Stimulated activated CD8-positive, alpha-beta memory T cell treated with anti-CD3 and anti-CD28 coated beads, Interleukin-4, amount 100 ng/mL, for 4 hours (primary cell): ENCODE measurements at regions not wholly inside any gene's neighbourhood (a gene's known extent, or its start where the extent isn't known, plus 50 kb on each side); places are given as distances from the start of the nearest gene placed in this dataset.
"Not testable (repeated sequence)": the region's sequence is repeated elsewhere in the genome, so short reads cannot be mapped to it uniquely, and the experiment has no call there.

Experiments used
- DNase-seq, 2 donors: peaks; one replicate each; pipeline ENCODE4 v3.0.0-alpha.2; 2020; ENCODE audit warnings: low read depth in 2 of 2, low spot score in 1 of 2

GRCh38 chr9:75456698-75457097 lies 368.4 kb downstream of the OSTF1 start:
- DNase-seq: no peak

DNA sequence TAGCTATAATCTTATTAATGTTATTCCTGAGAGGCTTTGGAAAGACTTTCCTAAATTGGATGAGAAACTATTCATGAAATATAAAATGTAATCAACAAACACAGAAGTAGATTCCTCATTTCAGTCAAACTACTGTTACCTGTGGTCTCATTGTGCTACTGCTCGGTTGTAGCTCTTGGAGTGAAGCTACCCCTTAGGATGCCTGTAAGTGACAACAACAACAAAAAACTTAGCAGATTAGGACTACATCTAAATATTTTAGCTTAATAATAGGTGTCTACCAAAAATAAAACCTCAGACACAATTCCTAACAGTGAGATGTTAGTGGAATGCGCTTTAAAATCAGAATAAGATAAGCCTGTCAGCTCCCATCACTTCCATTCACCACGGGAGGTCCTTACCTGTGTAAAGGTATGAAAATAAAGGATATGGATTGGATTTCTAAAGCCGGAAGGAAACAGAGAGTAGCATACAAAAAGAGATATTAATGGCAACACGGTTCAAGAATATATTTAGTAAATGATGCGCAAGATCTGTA lies 369.2 kb downstream of the OSTF1 start:
- no peak for DNase-seq

DNA sequence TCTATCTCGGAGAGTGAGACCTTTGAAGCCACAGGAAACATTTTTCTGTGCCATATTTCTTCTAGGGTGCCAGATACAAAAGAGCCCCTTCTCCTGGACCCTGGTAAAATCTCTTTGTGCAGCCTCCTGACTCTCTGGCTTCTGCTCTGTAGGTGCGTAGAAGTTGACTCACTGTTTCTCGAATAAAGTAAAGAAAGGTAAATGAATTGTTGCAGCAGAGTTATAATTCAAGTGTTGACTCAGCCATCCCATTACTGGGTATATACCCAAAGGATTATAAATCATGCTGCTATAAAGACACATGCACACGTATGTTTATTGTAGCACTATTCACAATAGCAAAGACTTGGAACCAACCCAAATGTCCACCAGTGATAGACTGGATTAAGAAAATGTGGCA lies 371.0 kb downstream of the OSTF1 start:
- DNase-seq: not testable (repeated sequence)

DNA sequence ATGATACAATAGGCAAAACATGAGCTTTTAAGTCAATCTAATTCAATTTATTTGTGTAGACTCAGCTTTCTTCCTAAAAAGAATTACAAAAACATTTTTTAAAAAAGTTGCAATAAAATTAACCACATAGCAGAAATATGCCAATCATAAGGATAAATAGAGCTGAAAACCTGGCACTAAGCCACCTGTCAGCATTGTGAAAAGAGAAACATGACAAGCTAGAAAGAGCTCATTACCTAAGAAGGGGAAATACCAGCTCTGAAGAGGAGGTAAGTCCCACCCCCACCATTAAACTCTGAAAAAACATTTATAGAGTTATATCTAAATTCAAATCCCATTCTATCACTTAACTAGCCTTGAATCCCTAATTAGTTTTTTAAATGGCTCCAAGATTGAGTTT lies 372.9 kb downstream of the OSTF1 start:
- DNase-seq: no peak

DNA sequence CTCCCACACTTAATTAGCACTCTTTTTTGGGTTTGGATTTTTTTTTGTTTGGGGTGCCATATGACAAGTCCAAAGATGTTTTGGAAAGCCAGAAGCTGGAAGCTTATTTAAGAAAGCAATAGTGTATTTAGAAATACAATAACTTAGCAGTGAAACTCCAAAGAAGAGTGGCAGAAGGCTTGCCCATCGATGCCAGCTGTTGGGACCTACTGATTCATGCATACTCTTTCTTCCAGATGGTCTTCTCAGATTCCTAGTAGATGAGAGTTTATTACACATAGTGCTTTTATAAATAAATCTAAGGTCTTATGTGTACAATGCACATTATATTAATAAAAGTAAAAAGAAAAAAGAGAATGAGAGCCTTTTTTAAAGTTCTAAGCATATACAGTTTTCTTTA lies 374.6 kb downstream of the OSTF1 start:
- no peak for DNase-seq

GRCh38 chr9:75463871-75464270 lies 375.6 kb downstream of the OSTF1 start:
- DNase-seq: no peak

GRCh38 chr9:75464726-75465125 lies 376.4 kb downstream of the OSTF1 start:
- no peak for DNase-seq

DNA sequence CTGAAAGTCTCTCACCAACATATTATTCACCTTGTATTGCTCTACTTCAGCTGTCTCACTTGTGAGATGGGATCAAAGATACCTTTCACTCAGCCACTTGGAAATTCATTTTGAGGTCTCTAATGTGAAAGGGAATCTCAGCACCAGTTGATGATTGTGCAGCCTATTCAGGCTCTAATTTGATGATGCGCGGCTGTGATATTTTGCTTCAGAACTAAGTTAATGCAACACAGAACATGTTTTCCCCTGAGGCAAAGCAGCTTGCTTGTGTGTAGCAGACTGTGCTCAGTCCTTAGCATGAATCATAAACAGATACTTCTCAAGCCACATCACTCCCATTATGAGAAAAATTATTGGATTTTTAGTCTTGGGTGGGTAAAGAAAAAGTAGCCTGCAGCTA lies 378.8 kb downstream of the OSTF1 start:
- no peak for DNase-seq

DNA sequence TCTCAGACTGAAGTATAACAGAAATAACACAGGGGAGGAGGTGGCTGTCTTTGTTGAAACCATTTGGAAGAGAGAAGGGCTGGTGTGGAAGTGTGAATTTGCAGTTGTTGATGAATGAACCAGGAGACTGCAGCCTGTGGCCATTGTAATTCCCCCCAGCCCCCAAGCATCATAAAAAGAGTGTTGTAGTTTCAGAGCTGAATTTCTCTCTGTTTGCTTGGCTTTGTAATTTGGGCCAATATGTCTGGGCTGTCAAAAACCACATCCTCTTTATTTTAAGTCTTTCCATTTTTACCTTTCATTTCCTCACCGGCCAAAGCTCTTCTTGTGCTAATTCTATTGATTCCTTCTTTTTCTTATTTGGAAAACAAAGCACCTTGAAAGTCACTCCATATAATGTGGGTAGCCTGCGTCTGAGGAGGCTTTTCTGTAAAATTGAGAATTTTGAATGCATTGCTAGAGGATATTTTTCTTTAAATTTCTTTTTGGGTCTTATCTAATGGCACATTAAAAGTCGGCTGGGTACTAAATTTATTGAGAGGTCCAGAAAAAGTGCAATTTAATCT lies 383.3 kb downstream of the OSTF1 start:
- no peak for DNase-seq

DNA sequence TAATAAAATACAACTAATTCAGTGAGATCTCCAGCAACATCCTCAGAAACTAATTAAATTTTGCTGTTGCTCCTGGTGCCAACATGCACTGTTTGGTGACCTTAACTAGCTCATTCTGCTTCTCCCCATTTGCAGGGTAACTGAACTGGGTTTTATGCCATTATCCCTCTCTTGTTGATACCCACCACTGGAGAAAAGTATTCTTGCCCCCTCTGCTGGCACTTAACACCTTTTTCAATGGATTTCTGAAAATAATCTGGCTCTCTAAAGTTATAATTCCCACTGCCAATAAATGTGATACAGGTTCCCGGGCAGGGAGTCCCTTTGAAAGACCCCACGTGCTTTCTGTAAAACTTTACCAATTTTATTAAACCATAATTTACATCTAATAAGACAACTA lies 394.3 kb downstream of the OSTF1 start:
- DNase-seq: no peak

DNA sequence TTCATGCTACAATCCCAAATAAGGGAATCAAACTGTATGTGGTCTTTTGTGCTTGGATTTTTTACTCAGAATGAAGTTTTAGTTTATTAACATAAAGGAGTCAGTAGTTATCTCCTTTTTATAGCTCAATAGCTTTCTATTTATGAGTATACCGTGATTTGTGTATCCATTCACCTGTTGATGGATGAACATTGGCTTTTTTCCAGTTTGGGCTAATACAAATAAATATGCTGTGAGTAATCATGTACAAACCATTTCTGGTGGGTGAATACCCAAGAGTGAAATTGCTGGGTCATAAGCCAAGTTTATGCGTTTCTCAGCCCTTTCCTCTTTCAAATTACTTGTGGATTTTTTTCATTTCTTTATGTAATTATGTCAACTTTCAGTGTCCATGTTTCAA lies 395.3 kb downstream of the OSTF1 start:
- DNase-seq: no peak

DNA sequence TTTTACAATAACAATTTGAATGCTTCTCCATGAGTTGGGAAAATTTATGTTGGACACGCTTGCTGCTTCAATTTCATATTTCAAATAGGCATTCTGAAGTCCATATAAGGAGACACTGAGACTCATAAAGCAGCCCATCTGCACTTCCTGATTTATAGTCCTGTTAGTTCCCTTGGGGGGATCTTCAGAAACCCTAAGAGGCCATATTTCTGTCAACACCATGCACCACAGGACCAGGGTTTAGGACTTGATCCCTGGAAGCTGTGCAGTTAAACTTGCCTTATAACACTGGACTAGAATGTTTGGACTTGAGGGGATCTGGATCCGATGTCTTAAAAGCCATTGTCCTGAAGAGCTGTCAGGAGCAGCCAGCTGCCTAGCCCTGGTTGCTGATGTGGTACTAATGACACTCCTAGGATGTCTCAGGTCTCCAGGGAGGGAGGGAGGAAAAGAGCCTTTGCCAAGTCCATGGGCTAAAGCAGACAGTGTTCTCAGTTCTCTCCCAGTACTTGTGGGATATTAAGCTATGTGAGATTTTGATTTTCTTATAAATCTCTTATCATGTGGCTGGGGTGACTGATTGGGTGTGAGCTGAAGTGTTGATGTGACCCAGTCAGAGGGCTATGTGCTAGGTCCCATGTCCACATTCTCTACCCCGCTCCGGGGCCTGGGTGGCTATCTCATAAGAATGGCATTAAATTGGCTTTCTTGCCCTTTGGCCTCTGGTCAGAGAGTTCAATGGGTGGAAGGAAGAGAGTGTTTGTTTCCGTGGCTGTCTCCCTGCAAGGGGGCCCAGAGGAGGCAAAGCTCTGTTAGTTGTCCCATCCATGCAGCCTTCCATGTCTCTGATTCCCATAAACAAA lies 399.8 kb downstream of the OSTF1 start:
- no peak for DNase-seq

- no peak for DNase-seq
These were observed 400.4 kb downstream of the OSTF1 start for GRCh38 chr9:75488719-75489110.

DNA sequence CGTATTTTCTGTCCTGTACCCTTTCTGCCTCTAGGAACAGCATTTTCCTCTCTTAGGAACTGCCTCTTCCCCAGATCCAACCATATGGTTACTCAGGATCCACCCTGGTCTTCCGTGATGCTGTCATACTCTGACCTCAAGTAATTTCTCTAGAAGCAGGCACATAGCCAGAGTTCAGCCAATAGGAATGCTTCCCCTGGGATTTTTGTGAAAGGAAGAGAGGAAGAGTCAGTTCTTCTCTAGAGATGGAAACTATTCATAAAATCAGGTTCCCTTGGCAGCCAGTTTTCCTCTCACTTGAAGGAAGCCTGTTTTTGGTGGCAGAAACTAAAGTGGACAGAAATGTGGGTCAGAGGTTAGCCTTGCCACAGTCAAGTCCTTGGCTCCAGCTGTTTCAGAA lies 400.1 kb upstream of the PCSK5 start:
- DNase-seq: no peak

DNA sequence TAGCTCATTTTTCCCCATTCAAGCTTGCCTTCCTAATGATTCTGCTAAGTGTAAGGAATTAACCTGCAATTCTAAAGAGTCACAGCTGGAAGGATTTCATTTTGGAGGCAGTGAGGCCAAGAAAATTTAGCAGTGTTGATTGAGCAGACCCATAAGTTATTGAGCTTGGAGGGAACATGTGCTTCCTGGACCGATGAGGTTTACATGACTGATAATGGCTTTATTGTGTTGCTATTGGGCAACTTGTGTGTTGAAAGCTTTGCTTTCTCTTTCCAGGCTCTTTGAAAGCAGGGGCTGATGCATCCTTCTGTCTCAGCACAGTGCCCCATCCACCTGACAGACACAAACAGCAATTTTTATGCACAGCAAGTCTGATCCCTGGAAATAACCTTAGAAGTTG lies 398.9 kb upstream of the PCSK5 start:
- DNase-seq: no peak

DNA sequence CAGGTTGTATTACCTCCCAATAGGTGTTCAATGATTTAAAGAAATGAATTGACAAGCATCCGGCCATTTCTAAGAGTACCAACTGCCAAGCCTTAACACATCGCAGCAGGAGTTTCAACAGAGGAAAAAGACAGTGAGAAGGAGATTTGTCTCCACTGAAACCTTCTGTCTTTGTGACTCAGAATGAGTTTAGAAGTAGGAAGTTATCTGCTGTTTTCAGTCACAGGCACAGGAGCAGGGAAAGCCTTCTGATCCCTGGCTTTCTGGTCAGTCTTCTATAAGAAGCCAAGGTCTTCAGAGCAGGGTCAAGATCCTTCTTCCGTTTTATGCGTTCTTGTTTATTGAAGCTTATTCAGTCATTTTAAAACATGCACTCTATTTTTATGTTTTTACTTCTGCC lies 390.7 kb upstream of the PCSK5 start:
- DNase-seq: no peak

DNA sequence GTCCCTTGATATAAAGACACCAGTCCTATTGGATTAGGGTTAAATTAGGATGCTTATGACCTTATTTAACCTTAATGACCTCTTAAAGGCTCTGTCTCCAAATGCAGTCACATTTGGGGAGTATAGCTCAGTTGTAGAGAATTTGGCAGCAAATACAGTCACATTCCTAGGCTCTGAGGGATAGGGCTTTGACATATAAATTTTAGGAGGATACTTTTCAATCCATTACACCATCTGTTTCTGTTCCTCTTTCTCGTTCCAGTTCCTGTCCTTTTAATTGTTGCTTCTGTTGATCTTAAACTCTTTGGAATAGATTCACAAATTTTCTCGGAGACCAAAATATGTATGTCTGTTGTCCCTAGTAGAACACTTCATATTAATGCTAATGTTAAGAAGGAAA lies 390.0 kb upstream of the PCSK5 start:
- DNase-seq: no peak

DNA sequence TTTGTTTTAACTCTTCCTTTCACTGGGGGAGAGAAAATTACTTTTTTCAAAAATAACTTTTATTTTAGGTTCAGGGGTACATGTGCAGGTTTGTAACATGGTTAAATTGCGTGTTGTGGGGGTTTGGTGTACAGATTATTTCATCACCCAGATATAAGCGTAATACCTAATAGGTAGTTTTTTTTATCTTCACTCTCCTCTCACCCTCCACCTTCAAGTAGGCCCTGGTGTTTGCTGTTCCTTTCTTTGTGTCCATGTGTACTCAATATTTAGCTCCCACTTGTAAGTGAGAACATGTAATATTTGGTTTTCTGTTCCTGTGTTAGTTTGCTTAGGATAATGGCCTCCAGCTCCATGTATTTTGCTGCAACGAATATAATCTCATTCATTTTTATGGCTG lies 389.5 kb upstream of the PCSK5 start:
- not testable (repeated sequence) for DNase-seq

DNA sequence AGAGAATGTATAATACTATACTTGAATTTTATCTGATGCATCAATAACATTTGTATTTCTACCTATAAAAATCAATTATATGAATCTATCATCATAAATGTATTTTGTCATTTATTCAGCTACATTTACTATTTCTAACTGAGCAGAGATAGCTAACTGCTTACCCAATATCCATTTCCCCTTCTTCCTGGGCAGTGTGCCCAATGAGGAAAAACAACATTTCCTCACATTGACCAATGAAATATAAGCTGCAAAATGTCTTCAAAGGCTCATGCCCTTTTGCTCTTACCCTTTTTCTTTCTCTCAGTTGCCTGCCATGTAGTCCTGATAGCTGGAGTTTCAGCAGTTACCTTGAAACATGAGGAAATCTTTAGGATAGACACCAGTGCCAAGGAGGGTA lies 385.8 kb upstream of the PCSK5 start:
- DNase-seq: no peak

DNA sequence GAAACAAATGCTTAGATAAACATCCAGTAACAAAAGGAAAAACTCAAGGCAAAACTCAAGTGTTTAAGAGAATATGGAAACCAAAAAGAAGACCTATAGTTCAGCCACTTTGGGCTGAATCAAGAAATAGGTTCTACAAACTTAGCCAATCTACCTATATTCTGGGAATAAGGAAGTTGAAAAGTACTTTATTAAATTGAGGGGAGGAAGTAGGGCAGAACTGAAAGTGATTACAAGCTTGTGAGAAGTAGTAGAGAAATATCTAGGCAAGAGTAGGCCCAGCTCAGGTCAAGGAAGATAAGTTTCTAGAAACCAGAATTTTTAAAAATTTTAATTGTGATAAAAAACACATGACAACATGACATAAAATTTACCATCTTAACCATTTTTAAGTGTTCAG lies 384.8 kb upstream of the PCSK5 start:
- DNase-seq: no peak

- DNase-seq: no peak
These were observed 361.0 kb upstream of the PCSK5 start for GRCh38 chr9:75529463-75529862.

- DNase-seq: no peak
These were observed 358.9 kb upstream of the PCSK5 start for GRCh38 chr9:75531588-75531987.
